ENCODE measurements at regions not wholly inside any gene's neighbourhood (a gene's known extent, or its start where the extent isn't known, plus 50 kb on each side); places are given as distances from the start of the nearest gene placed in this dataset.

- H3K27me3 Mint-ChIP-seq: peaks cover 41% of the 10 kb centered on the region
- no peak for DNase-seq
- POLR2A ChIA-PET: no interaction called here
Observed at GRCh38 chr5:1709171-1709803, 90.3 kb downstream of the MRPL36 start.

More at GRCh38 chr5:1709171-1709803, 90.3 kb downstream of the MRPL36 start:
- CTCF ChIA-PET: no interaction called here
- no peak for TF ChIP-seq CTCF (IDR thresholded peaks at IDR 0.05)
- TF ChIP-seq EZH2 (IDR thresholded peaks at IDR 0.05; ENCODE audit: borderline replicate concordance, insufficient read depth, low read depth, low read length, poor library complexity, severe bottlenecking): no peak
- H3K27ac ChIP-seq (ENCODE audit: low read length in 2 of 2): no peak overlapping the region
- peaks cover 4% of the 10 kb centered on the region for H3K4me1 Mint-ChIP-seq
- H3K27ac Mint-ChIP-seq: no peak overlapping the region
- H3K4me3 Mint-ChIP-seq: no peak overlapping the region
- intact Hi-C loops (cut with micrococcal nuclease): no loop called here
- no peaks in the 10 kb centered on the region for H3K36me3 ChIP-seq (replicated peaks in 1 of 2; ENCODE audit: control extremely low read depth in 1 of 2, control insufficient read depth in 1 of 2, extremely low read depth in 1 of 2, insufficient read depth in 2 of 2, low read length in 1 of 2)
- no peak for ATAC-seq (ENCODE audit: low read depth)
- H3K9me3 Mint-ChIP-seq (ENCODE audit: insufficient read depth): no peaks in the 10 kb centered on the region
- H2AFZ ChIP-seq (ENCODE audit: insufficient read depth, low read depth, low read length, poor library complexity, severe bottlenecking): no peak overlapping the region
- WGBS (ENCODE audit: insufficient coverage): 55% methylated on average over 13 of the region's 16 CpGs
- no peaks in the 10 kb centered on the region for H4K20me1 ChIP-seq (ENCODE audit: control insufficient read depth, insufficient read depth, low read length, poor library complexity, severe bottlenecking)
- no peak overlapping the region for H3K4me2 ChIP-seq (replicated peaks; ENCODE audit: low read depth, low read length, poor library complexity, severe bottlenecking)
- H3K4me1 ChIP-seq (ENCODE audit: control insufficient read depth in 2 of 2, insufficient read depth in 2 of 2, low read length in 2 of 2): no peaks in the 10 kb centered on the region
- peaks cover 0 to 21% (median 4%) of the 10 kb centered on the region in 4 experiments for H3K27me3 ChIP-seq (replicated peaks in 1 of 4; ENCODE audit: control extremely low read depth in 1 of 4, control insufficient read depth in 3 of 4, insufficient read depth in 4 of 4, low read length in 3 of 4)
- no peaks in the 10 kb centered on the region for H3K79me2 ChIP-seq (ENCODE audit: control insufficient read depth, insufficient read depth, low read length)
- H3K4me3 ChIP-seq (ENCODE audit: control extremely low read depth in 1 of 5, extremely low read depth in 1 of 5, insufficient read depth in 1 of 5, low read depth in 2 of 5, low read length in 4 of 5): no peak overlapping the region
- no peak overlapping the region for H3K9ac ChIP-seq (ENCODE audit: low read length)
- H3K9me3 ChIP-seq (ENCODE audit: control extremely low read depth in 1 of 3, control insufficient read depth in 2 of 3, insufficient read depth in 1 of 3, low read length in 2 of 3): peaks cover 0 to 11% (median 0%) of the 10 kb centered on the region in 3 donors
